Breast epithelium (tissue), 4 donors: ENCODE measurements at regions not wholly inside any gene's neighbourhood (a gene's known extent, or its start where the extent isn't known, plus 50 kb on each side); places are given as distances from the start of the nearest gene placed in this dataset.

ENCODE experiments used
- DNase-seq, 2 donors: peaks; one replicate each; pipeline ENCODE4 v3.0.0-alpha.2; 2019; ENCODE audit warnings: low spot score in 2 of 2
- H3K27ac ChIP-seq, 2 donors: fragments of 200-600 bp; sonication (generic) in 1 of 2; one replicate each; pipeline ENCODE4 v1.5.1; 2016 to 2019; ENCODE audit warnings: mild to moderate bottlenecking in 1 of 2
- H3K27me3 ChIP-seq, 2 donors: fragments of 200-600 bp; sonication (generic) in 1 of 2; one replicate each; pipeline versions ENCODE4 v1.5.1 to v1.6.0; 2017 to 2019; ENCODE audit warnings: control low read depth in 1 of 2, mild to moderate bottlenecking in 1 of 2
- H3K36me3 ChIP-seq: fragments of 200-600 bp; one replicate; pipeline ENCODE4 v1.5.1; 2019
- H3K4me1 ChIP-seq, 2 donors: fragments of 200-600 bp; sonication (generic); one replicate each; pipeline ENCODE4 v1.5.1; 2016 to 2019; ENCODE audit warnings: control low read depth in 1 of 2
- H3K4me3 ChIP-seq, 3 donors: fragments of 200-600 bp; sonication (generic); 1 replicate in 2 of 3; 2 replicates in 1 of 3; pipeline ENCODE4 v1.5.1; 2016 to 2019; ENCODE audit warnings: mild to moderate bottlenecking in 3 of 3, moderate library complexity in 2 of 3
- H3K9me3 ChIP-seq, 2 donors: fragments of 200-600 bp; sonication (generic) in 1 of 2; one replicate each; pipeline ENCODE4 v1.5.1; 2016 to 2019; ENCODE audit warnings: control low read depth in 1 of 2
- CTCF ChIP-seq, 3 donors: fragments of 450-650 bp; IDR thresholded peaks; one replicate each; pipeline ENCODE4 v1.5.1; 2016 to 2017; ENCODE audit warnings: antibody characterized with exemption in 3 of 3, mild to moderate bottlenecking in 3 of 3, moderate library complexity in 3 of 3
- POLR2A ChIP-seq: fragments of 450-650 bp; IDR thresholded peaks from one replicate; pipeline ENCODE4 v1.6.1; 2016; ENCODE audit warnings: antibody characterized with exemption, mild to moderate bottlenecking, moderate library complexity
- POLR2AphosphoS5 ChIP-seq, 3 donors: sonication (generic); formaldehyde crosslinking; IDR thresholded peaks; one replicate each; pipeline ENCODE4 v1.6.1; 2017; ENCODE audit warnings: antibody characterized with exemption in 3 of 3
- intact Hi-C: fragments of 100-400 bp; cut with DNase I; formaldehyde crosslinking; loops from one replicate; pipeline ENCODE4 v1.15.1; 2023; ENCODE audit warnings: low total_unique reads

GRCh38 chr15:85992224-85992623 is 87.4 kb upstream of the AGBL1 start:
- TF ChIP-seq CTCF (IDR thresholded peaks at IDR 0.05) (no peak), POLR2A (no peak), POLR2AphosphoS5 (IDR thresholded peaks at IDR 0.05) (no peak)
- Histone ChIP-seq H3K27ac (no peak overlapping the region), H3K9me3 (no peaks in the 10 kb centered on the region), H3K36me3 (no peaks in the 10 kb centered on the region), H3K27me3 (no peaks in the 10 kb centered on the region), H3K4me3 (no peak overlapping the region), H3K4me1 (no peaks in the 10 kb centered on the region)
- no peak for DNase-seq
- intact Hi-C loops, result no loop called here

GRCh38 chr15:85993116-85993515 is 86.6 kb upstream of the AGBL1 start:
- Histone ChIP-seq H3K9me3 (no peaks in the 10 kb centered on the region), H3K4me1 (no peaks in the 10 kb centered on the region), H3K4me3 (no peak overlapping the region), H3K36me3 (no peaks in the 10 kb centered on the region), H3K27me3 (no peaks in the 10 kb centered on the region), H3K27ac (no peak overlapping the region)
- DNase-seq, result no peak
- TF ChIP-seq POLR2A (no peak), CTCF (IDR thresholded peaks at IDR 0.05) (no peak), POLR2AphosphoS5 (IDR thresholded peaks at IDR 0.05) (no peak)
- intact Hi-C loops, result no loop called here

GRCh38 chr15:85997618-85998017 is 82.1 kb upstream of the AGBL1 start:
- no peaks in the 10 kb centered on the region for H3K36me3 ChIP-seq
- H3K4me1 ChIP-seq, result no peaks in the 10 kb centered on the region
- intact Hi-C loops, result no loop called here
- no peaks in the 10 kb centered on the region for H3K9me3 ChIP-seq
- no peak for DNase-seq
- TF ChIP-seq CTCF (IDR thresholded peaks at IDR 0.05), result no peak
- no peak for TF ChIP-seq POLR2A
- no peak for TF ChIP-seq POLR2AphosphoS5 (IDR thresholded peaks at IDR 0.05)
- H3K4me3 ChIP-seq, result no peak overlapping the region
- H3K27ac ChIP-seq, result no peak overlapping the region
- H3K27me3 ChIP-seq, result no peaks in the 10 kb centered on the region

- intact Hi-C loops, result no loop called here
- H3K27me3 ChIP-seq, result peaks cover 0 to 6% of the 10 kb centered on the region in 2 donors
- no peak for DNase-seq
- H3K27ac ChIP-seq, result no peak overlapping the region
- no peaks in the 10 kb centered on the region for H3K4me1 ChIP-seq
- TF ChIP-seq POLR2A (no peak), CTCF (IDR thresholded peaks at IDR 0.05) (no peak), POLR2AphosphoS5 (IDR thresholded peaks at IDR 0.05) (no peak)
- no peak overlapping the region for H3K4me3 ChIP-seq
- no peaks in the 10 kb centered on the region for H3K9me3 ChIP-seq
- no peaks in the 10 kb centered on the region for H3K36me3 ChIP-seq
These were observed 80.0 kb upstream of the AGBL1 start for GRCh38 chr15:85999658-86000057.

- Histone ChIP-seq H3K9me3 (no peaks in the 10 kb centered on the region), H3K36me3 (no peaks in the 10 kb centered on the region), H3K27ac (no peak overlapping the region), H3K27me3 (peaks cover 0 to 6% of the 10 kb centered on the region in 2 donors), H3K4me1 (no peaks in the 10 kb centered on the region), H3K4me3 (no peak overlapping the region)
- TF ChIP-seq CTCF (IDR thresholded peaks at IDR 0.05) (no peak), POLR2A (no peak), POLR2AphosphoS5 (IDR thresholded peaks at IDR 0.05) (no peak)
- DNase-seq, result no peak
- intact Hi-C loops, result no loop called here
These were observed 78.5 kb upstream of the AGBL1 start for GRCh38 chr15:86001200-86001599.
